GM12872 (cell line): ENCODE measurements at regions not wholly inside any gene's neighbourhood (a gene's known extent, or its start where the extent isn't known, plus 50 kb on each side); places are given as distances from the start of the nearest gene placed in this dataset.

Experiments used
- TF ChIP-seq, protein P1 (sequence below): IDR thresholded peaks from 3 replicates; pipeline ENCODE4 v1.5.1; 2011; ENCODE audit warnings: low read depth, mild to moderate bottlenecking, low read length, moderate library complexity; ENCODE audit not compliant: insufficient read depth

DNA sequence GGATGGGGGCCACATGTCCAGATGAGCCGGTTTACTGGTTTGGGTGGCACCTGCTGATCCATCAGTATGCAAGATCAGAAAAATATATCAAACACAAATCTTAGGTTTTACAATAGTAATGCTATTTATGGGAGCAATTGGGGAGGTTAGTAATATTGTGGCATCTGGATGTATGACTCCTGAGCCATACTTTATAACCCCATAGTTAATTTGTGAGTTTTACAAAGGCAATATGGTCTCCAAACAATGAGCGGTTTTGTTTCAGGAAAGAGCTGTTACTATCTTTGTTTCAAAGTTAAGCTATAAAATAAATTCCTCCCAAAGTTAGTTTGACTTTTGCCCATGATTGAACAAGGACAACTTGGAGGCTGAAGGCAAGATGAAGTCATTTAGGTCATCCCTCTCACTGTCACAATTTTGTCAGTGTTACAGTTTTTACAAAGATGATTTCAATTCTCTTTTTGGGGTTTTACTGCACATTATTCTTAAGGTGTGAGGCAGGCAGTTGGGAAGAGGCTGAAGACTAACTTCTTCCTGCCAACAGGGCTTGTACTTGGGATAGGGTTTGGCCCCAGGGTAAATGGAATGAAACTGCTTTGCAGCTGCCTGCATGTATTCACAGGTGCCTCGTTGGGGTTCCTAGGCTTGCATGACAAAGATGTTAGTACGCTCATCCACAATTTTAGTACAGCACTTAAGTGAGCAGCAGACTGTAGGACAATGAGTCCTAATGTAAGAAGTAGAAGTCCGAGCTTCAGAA, 296.6 kb upstream of the NDN start:
- TF ChIP-seq, protein P1, sequence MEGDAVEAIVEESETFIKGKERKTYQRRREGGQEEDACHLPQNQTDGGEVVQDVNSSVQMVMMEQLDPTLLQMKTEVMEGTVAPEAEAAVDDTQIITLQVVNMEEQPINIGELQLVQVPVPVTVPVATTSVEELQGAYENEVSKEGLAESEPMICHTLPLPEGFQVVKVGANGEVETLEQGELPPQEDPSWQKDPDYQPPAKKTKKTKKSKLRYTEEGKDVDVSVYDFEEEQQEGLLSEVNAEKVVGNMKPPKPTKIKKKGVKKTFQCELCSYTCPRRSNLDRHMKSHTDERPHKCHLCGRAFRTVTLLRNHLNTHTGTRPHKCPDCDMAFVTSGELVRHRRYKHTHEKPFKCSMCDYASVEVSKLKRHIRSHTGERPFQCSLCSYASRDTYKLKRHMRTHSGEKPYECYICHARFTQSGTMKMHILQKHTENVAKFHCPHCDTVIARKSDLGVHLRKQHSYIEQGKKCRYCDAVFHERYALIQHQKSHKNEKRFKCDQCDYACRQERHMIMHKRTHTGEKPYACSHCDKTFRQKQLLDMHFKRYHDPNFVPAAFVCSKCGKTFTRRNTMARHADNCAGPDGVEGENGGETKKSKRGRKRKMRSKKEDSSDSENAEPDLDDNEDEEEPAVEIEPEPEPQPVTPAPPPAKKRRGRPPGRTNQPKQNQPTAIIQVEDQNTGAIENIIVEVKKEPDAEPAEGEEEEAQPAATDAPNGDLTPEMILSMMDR = no peak

DNA sequence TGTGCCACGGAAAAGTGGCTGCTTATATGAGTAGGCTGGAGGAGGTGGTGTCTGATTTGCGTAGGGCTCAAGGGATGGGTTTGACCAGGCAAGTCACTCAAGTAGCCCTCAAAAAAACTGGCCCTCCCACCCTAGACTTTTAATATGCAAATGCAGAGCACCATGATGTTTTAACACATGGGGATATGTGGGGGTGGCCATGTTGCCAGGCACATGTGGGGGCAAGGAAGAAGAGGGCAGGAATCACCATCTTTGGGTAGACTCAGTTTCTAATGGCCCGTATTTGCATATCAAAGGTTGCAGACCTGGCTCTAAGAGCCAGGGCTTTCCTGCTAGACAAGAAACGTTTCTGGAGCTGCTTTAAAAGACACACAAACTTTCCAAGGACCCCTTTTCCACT, 307.2 kb upstream of the NDN start:
- TF ChIP-seq, protein P1 = no peak

DNA sequence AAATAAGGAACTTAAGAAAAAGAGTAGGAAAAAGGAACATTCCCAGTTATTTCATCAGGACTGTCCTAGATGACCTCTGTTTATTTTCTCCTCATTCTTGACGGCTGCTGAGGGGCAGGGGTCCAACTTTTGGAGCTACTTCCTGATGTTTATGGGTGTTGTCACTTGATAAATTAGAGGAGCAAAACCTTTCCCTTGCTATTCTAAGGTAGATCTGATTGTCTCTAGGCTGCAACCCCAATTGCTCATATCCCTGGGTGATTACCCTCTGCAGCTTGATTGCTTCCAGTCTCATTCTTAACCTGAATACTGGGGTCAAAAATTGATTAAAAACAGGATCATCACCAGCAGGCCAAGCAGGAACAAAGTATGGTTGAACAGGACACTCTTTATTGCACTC, 311.0 kb upstream of the NDN start:
- TF ChIP-seq, protein P1 = no peak

DNA sequence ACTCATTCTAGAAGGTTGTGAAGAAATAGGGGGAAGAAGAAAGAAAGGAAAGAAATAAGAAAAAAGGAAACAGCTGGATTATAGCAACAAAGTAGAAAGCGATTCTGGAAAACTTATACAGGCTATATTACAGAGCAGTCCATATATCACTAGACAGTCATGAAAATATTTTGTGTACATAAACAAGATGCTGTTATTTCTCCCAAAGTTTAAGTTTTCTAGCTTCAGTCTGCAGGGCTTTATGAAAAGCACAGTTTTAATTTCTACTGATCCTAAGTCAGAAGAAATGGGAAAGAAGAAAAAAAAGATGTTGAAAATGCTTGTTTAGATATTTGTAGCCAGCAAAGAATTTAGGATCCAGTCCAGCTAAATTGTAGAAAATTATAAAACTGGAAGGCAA, 321.4 kb upstream of the NDN start:
- TF ChIP-seq, protein P1 = no peak

DNA sequence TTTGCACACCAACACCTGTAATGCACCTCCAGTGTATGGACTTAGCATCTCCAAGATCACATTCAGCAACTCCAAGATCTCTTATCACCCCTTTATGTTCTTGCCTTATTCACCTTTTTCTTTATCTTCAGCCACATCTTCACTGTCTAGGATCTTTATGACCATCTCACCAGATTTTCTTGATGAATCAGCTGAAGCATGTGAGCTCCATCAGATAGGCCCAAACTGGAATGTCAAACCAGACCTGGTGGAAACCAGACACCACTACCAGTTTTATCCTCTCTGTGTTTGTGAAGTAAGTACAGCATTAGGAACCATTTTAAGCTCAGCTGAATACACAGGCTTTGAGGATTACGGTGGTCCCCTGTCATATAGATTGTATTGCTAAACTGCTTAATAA, 330.4 kb upstream of the NDN start:
- TF ChIP-seq, protein P1 = no peak

DNA sequence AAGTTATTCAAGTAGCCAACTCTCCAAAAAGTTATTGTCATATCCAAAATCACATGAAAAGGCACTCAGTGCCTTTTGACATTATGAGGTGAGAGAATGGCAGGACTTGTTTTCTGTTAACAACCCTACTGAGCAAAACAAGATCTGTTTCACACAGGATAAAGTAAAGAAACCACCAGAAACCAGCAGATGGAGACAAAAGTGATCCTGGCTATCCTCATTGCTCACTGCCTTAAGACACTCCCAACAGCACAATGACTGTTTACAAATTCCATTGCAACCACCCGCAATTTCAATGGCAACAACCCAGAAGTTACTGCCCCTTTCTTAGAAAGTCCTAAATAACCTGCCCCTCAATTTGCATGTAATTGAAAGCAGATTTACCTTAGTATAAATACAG, 352.6 kb upstream of the NDN start:
- TF ChIP-seq, protein P1 = no peak

DNA sequence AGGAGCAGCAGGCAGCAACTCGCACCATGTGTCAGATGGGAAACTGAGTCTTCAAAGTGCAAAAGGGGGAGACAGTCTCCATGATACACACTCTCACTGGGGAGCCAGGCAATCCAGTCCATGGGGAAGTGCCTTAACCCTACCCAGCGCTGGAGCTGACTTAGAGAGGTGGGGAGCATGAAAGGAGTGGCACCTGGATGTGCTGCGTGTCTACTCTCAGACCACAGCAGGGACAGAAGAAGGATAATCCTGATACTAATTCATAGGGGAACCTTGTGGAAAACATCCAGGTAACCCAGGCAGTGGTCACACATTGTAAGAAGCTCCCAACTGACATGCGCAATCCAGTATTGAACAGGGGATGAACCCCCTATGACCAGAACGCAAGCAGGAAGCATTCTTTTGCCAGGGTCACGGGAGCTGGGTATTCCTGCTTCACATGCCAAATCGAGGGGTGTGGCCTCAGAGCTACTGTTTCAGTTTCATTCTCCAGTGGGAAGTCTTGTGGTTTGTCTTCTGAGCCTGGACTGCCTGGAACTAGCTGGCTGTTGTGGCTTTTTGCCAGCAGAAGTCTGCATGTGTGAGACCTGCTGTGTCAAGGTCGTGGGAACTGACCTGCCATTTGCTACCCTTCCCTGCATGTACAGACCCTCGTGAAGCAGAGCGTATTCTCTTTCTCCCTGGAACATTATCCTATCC, 367.6 kb upstream of the NDN start:
- TF ChIP-seq, protein P1 = no peak
